Fibroblast of the aortic adventitia (primary cell): ENCODE measurements at regions not wholly inside any gene's neighbourhood (a gene's known extent, or its start where the extent isn't known, plus 50 kb on each side); places are given as distances from the start of the nearest gene placed in this dataset.

Experiments
- DNase-seq: peaks from one replicate; pipeline ENCODE4 v3.0.0-alpha.2; 2010; ENCODE audit warnings: low read depth
- H3K4me3 ChIP-seq: 2 replicates; pipeline ENCODE4 v1.5.1; 2011; ENCODE audit warnings: low read depth, mild to moderate bottlenecking, control low read depth, low read length, moderate library complexity
- CTCF ChIP-seq: IDR thresholded peaks from 2 replicates; pipeline ENCODE4 v1.5.1; 2011; ENCODE audit warnings: mild to moderate bottlenecking, low read length, control low read depth, inconsistent platforms; ENCODE audit not compliant: insufficient read depth

- no peak for DNase-seq
- TF ChIP-seq CTCF: no peak
- H3K4me3 ChIP-seq: no peak overlapping the region
Measured at GRCh38 chr7:46696741-46697140, 775.7 kb upstream of the IGFBP3 start.

GRCh38 chr7:46695051-46695708 is 774.1 kb upstream of the IGFBP3 start:
- DNase-seq: peak; percentile 22
- no peak overlapping the region for H3K4me3 ChIP-seq
- peak; percentile 22 for TF ChIP-seq CTCF

GRCh38 chr7:46694058-46694457 is 773.0 kb upstream of the IGFBP3 start:
- no peak for TF ChIP-seq CTCF
- DNase-seq: no peak

GRCh38 chr7:46687203-46687602 is 766.1 kb upstream of the IGFBP3 start:
- no peak overlapping the region for H3K4me3 ChIP-seq
- no peak for DNase-seq
- no peak for TF ChIP-seq CTCF

More at GRCh38 chr7:46694058-46694457, 773.0 kb upstream of the IGFBP3 start:
- H3K4me3 ChIP-seq: no peak overlapping the region

GRCh38 chr7:46685051-46685450 is 764.0 kb upstream of the IGFBP3 start:
- DNase-seq: no peak

GRCh38 chr7:46682836-46683624 is 762.0 kb upstream of the IGFBP3 start:
- peak; percentile 34 for DNase-seq
- no peak overlapping the region for H3K4me3 ChIP-seq

More at GRCh38 chr7:46685051-46685450, 764.0 kb upstream of the IGFBP3 start:
- H3K4me3 ChIP-seq: no peak overlapping the region
- no peak for TF ChIP-seq CTCF

More at GRCh38 chr7:46682836-46683624, 762.0 kb upstream of the IGFBP3 start:
- TF ChIP-seq CTCF: no peak
